Peyer's patch (tissue), 4 donors: ENCODE measurements at regions not wholly inside any gene's neighbourhood (a gene's known extent, or its start where the extent isn't known, plus 50 kb on each side); places are given as distances from the start of the nearest gene placed in this dataset.

Experiments
- DNase-seq, 3 donors: peaks; one replicate each; pipeline ENCODE4 v3.0.0-alpha.2; 2017 to 2019
- H3K27ac ChIP-seq, 4 donors: fragments of 200-600 bp; sonication (generic); one replicate each; pipeline ENCODE4 v1.5.1; 2016 to 2019
- H3K27me3 ChIP-seq, 2 donors: fragments of 200-600 bp; sonication (generic); one replicate each; pipeline ENCODE4 v1.5.1; 2019
- H3K36me3 ChIP-seq, 3 donors: fragments of 200-600 bp; sonication (generic); one replicate each; pipeline ENCODE4 v1.5.1; 2016 to 2019
- H3K4me1 ChIP-seq, 4 donors: fragments of 200-600 bp; sonication (generic); one replicate each; pipeline ENCODE4 v1.5.1; 2016 to 2019
- H3K4me3 ChIP-seq, 4 donors: fragments of 200-600 bp; sonication (generic); 1 replicate in 3 of 4; 2 replicates in 1 of 4; pipeline ENCODE4 v1.5.1; 2016 to 2019; ENCODE audit warnings: mild to moderate bottlenecking in 1 of 4
- H3K9me3 ChIP-seq, 4 donors: fragments of 200-600 bp; sonication (generic); one replicate each; pipeline ENCODE4 v1.5.1; 2016 to 2019; ENCODE audit warnings: mild to moderate bottlenecking in 1 of 4
- POLR2A ChIP-seq, 2 donors: fragments of 450-650 bp; IDR thresholded peaks; one replicate each; pipeline ENCODE4 v1.5.1; 2017; ENCODE audit warnings: antibody characterized with exemption in 2 of 2, mild to moderate bottlenecking in 2 of 2, moderate library complexity in 2 of 2
- TF ChIP-seq, protein P1 (sequence below), 6 experiments: fragments of 450-650 bp in 4 of 6; fragments of 200-600 bp in 2 of 6; sonication (generic) in 1 of 6; IDR thresholded peaks; one replicate each; pipeline ENCODE4 v1.5.1; 2017 to 2019; ENCODE audit warnings: antibody characterized with exemption in 6 of 6, mild to moderate bottlenecking in 3 of 6, moderate library complexity in 1 of 6

- Histone ChIP-seq H3K4me3 (no peak overlapping the region), H3K4me1 (no peaks in the 10 kb centered on the region), H3K27ac (no peak overlapping the region), H3K9me3 (no peaks in the 10 kb centered on the region), H3K36me3 (no peaks in the 10 kb centered on the region), H3K27me3 (no peaks in the 10 kb centered on the region)
- DNase-seq: no peak
- TF ChIP-seq, protein P1, sequence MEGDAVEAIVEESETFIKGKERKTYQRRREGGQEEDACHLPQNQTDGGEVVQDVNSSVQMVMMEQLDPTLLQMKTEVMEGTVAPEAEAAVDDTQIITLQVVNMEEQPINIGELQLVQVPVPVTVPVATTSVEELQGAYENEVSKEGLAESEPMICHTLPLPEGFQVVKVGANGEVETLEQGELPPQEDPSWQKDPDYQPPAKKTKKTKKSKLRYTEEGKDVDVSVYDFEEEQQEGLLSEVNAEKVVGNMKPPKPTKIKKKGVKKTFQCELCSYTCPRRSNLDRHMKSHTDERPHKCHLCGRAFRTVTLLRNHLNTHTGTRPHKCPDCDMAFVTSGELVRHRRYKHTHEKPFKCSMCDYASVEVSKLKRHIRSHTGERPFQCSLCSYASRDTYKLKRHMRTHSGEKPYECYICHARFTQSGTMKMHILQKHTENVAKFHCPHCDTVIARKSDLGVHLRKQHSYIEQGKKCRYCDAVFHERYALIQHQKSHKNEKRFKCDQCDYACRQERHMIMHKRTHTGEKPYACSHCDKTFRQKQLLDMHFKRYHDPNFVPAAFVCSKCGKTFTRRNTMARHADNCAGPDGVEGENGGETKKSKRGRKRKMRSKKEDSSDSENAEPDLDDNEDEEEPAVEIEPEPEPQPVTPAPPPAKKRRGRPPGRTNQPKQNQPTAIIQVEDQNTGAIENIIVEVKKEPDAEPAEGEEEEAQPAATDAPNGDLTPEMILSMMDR (IDR thresholded peaks at IDR 0.05): no peak
- no peak for TF ChIP-seq POLR2A (IDR thresholded peaks at IDR 0.05)
Observed at GRCh38 chr4:154953691-154954090, 172.6 kb downstream of the RBM46 start.

DNA sequence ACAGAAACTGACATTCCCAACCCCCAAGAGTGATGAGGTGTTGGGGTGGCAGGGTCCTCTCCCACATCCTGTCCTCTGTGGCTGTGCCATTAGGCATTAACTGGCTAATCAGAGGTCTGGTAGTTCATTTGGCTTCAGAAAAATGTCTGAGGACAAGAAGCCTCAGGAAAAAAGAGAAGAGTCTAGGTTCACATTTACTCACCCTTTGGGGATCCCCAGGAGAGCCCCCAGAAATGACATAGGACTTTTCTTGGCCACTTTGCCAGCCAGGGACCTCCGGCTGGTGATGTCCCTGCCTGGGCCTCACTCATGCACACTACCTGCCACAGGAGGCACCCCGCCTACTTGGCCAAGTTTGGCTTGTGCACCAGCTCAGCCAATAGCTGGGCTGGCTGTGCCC lies 173.0 kb downstream of the RBM46 start:
- no peak overlapping the region for H3K27ac ChIP-seq
- TF ChIP-seq, protein P1 (IDR thresholded peaks at IDR 0.05): no peak
- TF ChIP-seq POLR2A (IDR thresholded peaks at IDR 0.05): no peak
- no peak for DNase-seq
- H3K27me3 ChIP-seq: no peaks in the 10 kb centered on the region
- H3K36me3 ChIP-seq: no peaks in the 10 kb centered on the region
- H3K9me3 ChIP-seq: no peaks in the 10 kb centered on the region
- H3K4me3 ChIP-seq: no peak overlapping the region
- H3K4me1 ChIP-seq: no peaks in the 10 kb centered on the region

- no peaks in the 10 kb centered on the region for H3K4me1 ChIP-seq
- TF ChIP-seq POLR2A (IDR thresholded peaks at IDR 0.05): no peak
- TF ChIP-seq, protein P1 (IDR thresholded peaks at IDR 0.05): no peak
- no peaks in the 10 kb centered on the region for H3K9me3 ChIP-seq
- DNase-seq: no peak
- H3K4me3 ChIP-seq: no peak overlapping the region
- no peak overlapping the region for H3K27ac ChIP-seq
- H3K27me3 ChIP-seq: no peaks in the 10 kb centered on the region
- no peaks in the 10 kb centered on the region for H3K36me3 ChIP-seq
Observed at GRCh38 chr4:154958121-154958520, 177.0 kb downstream of the RBM46 start.

DNA sequence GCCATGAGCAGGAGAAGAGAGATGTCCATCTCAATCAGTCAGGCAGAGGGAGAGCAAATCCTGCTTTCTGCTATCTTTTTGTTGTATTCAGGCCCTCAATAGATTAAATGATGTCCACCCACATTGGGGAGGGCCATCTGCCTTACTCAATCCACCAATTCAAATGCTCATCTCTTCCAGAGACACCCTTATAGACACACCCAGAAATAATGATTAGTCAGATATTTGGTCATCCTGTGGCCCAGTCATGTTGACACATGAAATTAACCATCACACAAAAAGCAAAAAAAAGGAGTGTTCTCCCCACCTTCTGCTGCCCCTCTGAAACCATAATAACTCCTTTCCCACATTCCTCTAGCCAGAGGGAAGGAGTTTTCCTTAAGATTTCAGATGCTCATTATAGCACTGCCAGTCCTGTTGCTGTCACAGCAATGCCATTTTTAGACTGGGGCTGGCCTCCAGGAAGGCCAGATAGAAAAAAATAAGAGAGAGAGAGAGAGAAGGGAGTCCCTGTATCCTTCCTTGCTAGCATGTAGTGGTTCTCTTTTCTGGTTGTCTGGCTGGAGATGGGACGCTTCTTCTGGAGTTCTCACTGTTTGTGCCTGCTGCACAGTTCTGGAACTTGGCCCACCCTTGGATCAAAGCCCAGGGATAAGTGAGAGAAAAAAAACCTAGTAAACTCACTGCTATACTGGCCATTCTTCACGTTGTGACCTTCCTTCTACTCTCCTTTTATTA lies 177.7 kb downstream of the RBM46 start:
- no peaks in the 10 kb centered on the region for H3K36me3 ChIP-seq
- no peak for DNase-seq
- no peak overlapping the region for H3K4me3 ChIP-seq
- no peak overlapping the region for H3K27ac ChIP-seq
- H3K9me3 ChIP-seq: no peaks in the 10 kb centered on the region
- TF ChIP-seq, protein P1 (IDR thresholded peaks at IDR 0.05): no peak
- no peaks in the 10 kb centered on the region for H3K27me3 ChIP-seq
- H3K4me1 ChIP-seq: no peaks in the 10 kb centered on the region

- H3K9me3 ChIP-seq: no peaks in the 10 kb centered on the region
- no peak overlapping the region for H3K27ac ChIP-seq
- no peaks in the 10 kb centered on the region for H3K27me3 ChIP-seq
- H3K4me3 ChIP-seq: no peak overlapping the region
- TF ChIP-seq POLR2A (IDR thresholded peaks at IDR 0.05): no peak
- TF ChIP-seq, protein P1 (IDR thresholded peaks at IDR 0.05): no peak
- no peaks in the 10 kb centered on the region for H3K4me1 ChIP-seq
- H3K36me3 ChIP-seq: no peaks in the 10 kb centered on the region
- no peak for DNase-seq
Observed at GRCh38 chr4:154959756-154960155, 178.7 kb downstream of the RBM46 start.

DNA sequence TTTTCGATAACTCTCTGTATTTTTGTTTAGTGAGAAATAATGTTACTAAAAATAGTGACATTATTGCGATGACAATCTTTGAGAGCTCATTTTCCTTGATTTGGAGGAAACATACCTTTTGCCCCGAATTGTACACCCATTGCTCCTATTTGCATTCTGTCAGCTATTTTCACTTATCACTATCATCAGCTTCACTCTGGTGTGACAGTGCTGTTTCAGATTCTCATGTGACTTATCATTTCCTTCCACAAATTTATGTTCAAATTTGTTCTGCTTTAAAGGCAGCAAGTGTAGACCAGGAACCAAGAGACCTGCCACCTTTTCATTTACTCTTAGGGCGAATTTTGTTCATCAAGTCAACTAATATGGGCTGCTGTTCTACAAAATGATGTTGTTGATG lies 179.4 kb downstream of the RBM46 start:
- H3K4me3 ChIP-seq: no peak overlapping the region
- H3K27ac ChIP-seq: no peak overlapping the region
- no peak for TF ChIP-seq POLR2A (IDR thresholded peaks at IDR 0.05)
- TF ChIP-seq, protein P1 (IDR thresholded peaks at IDR 0.05): no peak
- no peaks in the 10 kb centered on the region for H3K4me1 ChIP-seq
- H3K9me3 ChIP-seq: no peaks in the 10 kb centered on the region
- H3K27me3 ChIP-seq: no peaks in the 10 kb centered on the region
- DNase-seq: no peak
- H3K36me3 ChIP-seq: no peaks in the 10 kb centered on the region
